ENCODE measurements at regions not wholly inside any gene's neighbourhood (a gene's known extent, or its start where the extent isn't known, plus 50 kb on each side); places are given as distances from the start of the nearest gene placed in this dataset.

GRCh38 chr18:11271954-11272353 lies 122.6 kb upstream of the PIEZO2 start:
- H3K27me3 ChIP-seq (ENCODE audit: control insufficient read depth in 1 of 2, insufficient read depth in 2 of 2, low read length in 2 of 2) = no peaks in the 10 kb centered on the region
- H3K9me3 ChIP-seq (ENCODE audit: control insufficient read depth in 2 of 2, low read length in 2 of 2) = no peaks in the 10 kb centered on the region
- no peak overlapping the region for H3K27ac ChIP-seq (ENCODE audit: low read length)
- no peaks in the 10 kb centered on the region for H3K4me1 ChIP-seq (ENCODE audit: control insufficient read depth, insufficient read depth, low read length)
- H3K36me3 ChIP-seq (ENCODE audit: control insufficient read depth in 2 of 2, insufficient read depth in 2 of 2, low read length in 2 of 2) = no peaks in the 10 kb centered on the region
- no peak overlapping the region for H3K9ac ChIP-seq (ENCODE audit: low read length in 2 of 2)
- no peak overlapping the region for H3K4me3 ChIP-seq (ENCODE audit: low read length in 2 of 2)

- Histone ChIP-seq H3K4me1 (ENCODE audit: control insufficient read depth, insufficient read depth, low read length) (no peaks in the 10 kb centered on the region), H3K27me3 (ENCODE audit: control insufficient read depth in 1 of 2, insufficient read depth in 2 of 2, low read length in 2 of 2) (no peaks in the 10 kb centered on the region), H3K36me3 (ENCODE audit: control insufficient read depth in 2 of 2, insufficient read depth in 2 of 2, low read length in 2 of 2) (no peaks in the 10 kb centered on the region), H3K4me3 (ENCODE audit: low read length in 2 of 2) (peak overlapping the region in 1 of 2 donors; percentile 9), H3K9ac (ENCODE audit: low read length in 2 of 2) (no peak overlapping the region), H3K9me3 (ENCODE audit: control insufficient read depth in 2 of 2, low read length in 2 of 2) (no peaks in the 10 kb centered on the region), H3K27ac (ENCODE audit: low read length) (no peak overlapping the region)
Measured at GRCh38 chr18:11269257-11269656, 119.9 kb upstream of the PIEZO2 start.

- Histone ChIP-seq H3K9me3 (ENCODE audit: control insufficient read depth in 2 of 2, low read length in 2 of 2) (peaks cover 0 to 3% of the 10 kb centered on the region in 2 donors), H3K4me3 (ENCODE audit: low read length in 2 of 2) (peak overlapping the region; percentile 9 to 31), H3K9ac (ENCODE audit: low read length in 2 of 2) (no peak overlapping the region), H3K27me3 (ENCODE audit: control insufficient read depth in 1 of 2, insufficient read depth in 2 of 2, low read length in 2 of 2) (no peaks in the 10 kb centered on the region), H3K27ac (ENCODE audit: low read length) (no peak overlapping the region), H3K4me1 (ENCODE audit: control insufficient read depth, insufficient read depth, low read length) (no peaks in the 10 kb centered on the region), H3K36me3 (ENCODE audit: control insufficient read depth in 2 of 2, insufficient read depth in 2 of 2, low read length in 2 of 2) (no peaks in the 10 kb centered on the region)
Measured at GRCh38 chr18:11268741-11269233, 119.4 kb upstream of the PIEZO2 start.

- peaks cover 0 to 4% of the 10 kb centered on the region in 2 donors for H3K9me3 ChIP-seq (ENCODE audit: control insufficient read depth in 2 of 2, low read length in 2 of 2)
- no peak overlapping the region for H3K9ac ChIP-seq (ENCODE audit: low read length in 2 of 2)
- H3K4me1 ChIP-seq (ENCODE audit: control insufficient read depth, insufficient read depth, low read length) = no peaks in the 10 kb centered on the region
- H3K36me3 ChIP-seq (ENCODE audit: control insufficient read depth in 2 of 2, insufficient read depth in 2 of 2, low read length in 2 of 2) = no peaks in the 10 kb centered on the region
- H3K27ac ChIP-seq (ENCODE audit: low read length) = no peak overlapping the region
- no peak overlapping the region for H3K4me3 ChIP-seq (ENCODE audit: low read length in 2 of 2)
- H3K27me3 ChIP-seq (ENCODE audit: control insufficient read depth in 1 of 2, insufficient read depth in 2 of 2, low read length in 2 of 2) = no peaks in the 10 kb centered on the region
Measured at GRCh38 chr18:11268153-11268552, 118.8 kb upstream of the PIEZO2 start.

- Histone ChIP-seq H3K27ac (ENCODE audit: low read length) (no peak overlapping the region), H3K36me3 (ENCODE audit: control insufficient read depth in 2 of 2, insufficient read depth in 2 of 2, low read length in 2 of 2) (no peaks in the 10 kb centered on the region), H3K27me3 (ENCODE audit: control insufficient read depth in 1 of 2, insufficient read depth in 2 of 2, low read length in 2 of 2) (no peaks in the 10 kb centered on the region), H3K4me1 (ENCODE audit: control insufficient read depth, insufficient read depth, low read length) (no peaks in the 10 kb centered on the region), H3K4me3 (ENCODE audit: low read length in 2 of 2) (no peak overlapping the region), H3K9ac (ENCODE audit: low read length in 2 of 2) (no peak overlapping the region), H3K9me3 (ENCODE audit: control insufficient read depth in 2 of 2, low read length in 2 of 2) (peaks cover 0 to 4% of the 10 kb centered on the region in 2 donors)
Measured at GRCh38 chr18:11266781-11267480, 117.6 kb upstream of the PIEZO2 start.

- no peak overlapping the region for H3K4me3 ChIP-seq (ENCODE audit: low read length in 2 of 2)
- H3K36me3 ChIP-seq (ENCODE audit: control insufficient read depth in 2 of 2, insufficient read depth in 2 of 2, low read length in 2 of 2) = no peaks in the 10 kb centered on the region
- H3K27me3 ChIP-seq (ENCODE audit: control insufficient read depth in 1 of 2, insufficient read depth in 2 of 2, low read length in 2 of 2) = no peaks in the 10 kb centered on the region
- H3K9ac ChIP-seq (ENCODE audit: low read length in 2 of 2) = no peak overlapping the region
- H3K27ac ChIP-seq (ENCODE audit: low read length) = no peak overlapping the region
- H3K9me3 ChIP-seq (ENCODE audit: control insufficient read depth in 2 of 2, low read length in 2 of 2) = peaks cover 0 to 4% of the 10 kb centered on the region in 2 donors
- no peaks in the 10 kb centered on the region for H3K4me1 ChIP-seq (ENCODE audit: control insufficient read depth, insufficient read depth, low read length)
Measured at GRCh38 chr18:11261486-11261885, 112.1 kb upstream of the PIEZO2 start.

GRCh38 chr18:11260961-11261461 lies 111.6 kb upstream of the PIEZO2 start:
- Histone ChIP-seq H3K36me3 (ENCODE audit: control insufficient read depth in 2 of 2, insufficient read depth in 2 of 2, low read length in 2 of 2) (no peaks in the 10 kb centered on the region), H3K4me1 (ENCODE audit: control insufficient read depth, insufficient read depth, low read length) (no peaks in the 10 kb centered on the region), H3K27me3 (ENCODE audit: control insufficient read depth in 1 of 2, insufficient read depth in 2 of 2, low read length in 2 of 2) (no peaks in the 10 kb centered on the region), H3K9me3 (ENCODE audit: control insufficient read depth in 2 of 2, low read length in 2 of 2) (peaks cover 0 to 4% of the 10 kb centered on the region in 2 donors), H3K4me3 (ENCODE audit: low read length in 2 of 2) (no peak overlapping the region), H3K9ac (ENCODE audit: low read length in 2 of 2) (no peak overlapping the region), H3K27ac (ENCODE audit: low read length) (no peak overlapping the region)

GRCh38 chr18:11259469-11260150 lies 110.2 kb upstream of the PIEZO2 start:
- H3K9me3 ChIP-seq (ENCODE audit: control insufficient read depth in 2 of 2, low read length in 2 of 2) = peaks cover 0 to 4% of the 10 kb centered on the region in 2 donors
- H3K27ac ChIP-seq (ENCODE audit: low read length) = no peak overlapping the region
- no peak overlapping the region for H3K9ac ChIP-seq (ENCODE audit: low read length in 2 of 2)
- no peaks in the 10 kb centered on the region for H3K36me3 ChIP-seq (ENCODE audit: control insufficient read depth in 2 of 2, insufficient read depth in 2 of 2, low read length in 2 of 2)
- H3K4me3 ChIP-seq (ENCODE audit: low read length in 2 of 2) = no peak overlapping the region
- H3K27me3 ChIP-seq (ENCODE audit: control insufficient read depth in 1 of 2, insufficient read depth in 2 of 2, low read length in 2 of 2) = no peaks in the 10 kb centered on the region
- H3K4me1 ChIP-seq (ENCODE audit: control insufficient read depth, insufficient read depth, low read length) = no peaks in the 10 kb centered on the region

GRCh38 chr18:11258039-11258610 lies 108.8 kb upstream of the PIEZO2 start:
- no peak overlapping the region for H3K27ac ChIP-seq (ENCODE audit: low read length)
- H3K36me3 ChIP-seq (ENCODE audit: control insufficient read depth in 2 of 2, insufficient read depth in 2 of 2, low read length in 2 of 2) = no peaks in the 10 kb centered on the region
- H3K27me3 ChIP-seq (ENCODE audit: control insufficient read depth in 1 of 2, insufficient read depth in 2 of 2, low read length in 2 of 2) = no peaks in the 10 kb centered on the region
- H3K9ac ChIP-seq (ENCODE audit: low read length in 2 of 2) = no peak overlapping the region
- no peaks in the 10 kb centered on the region for H3K4me1 ChIP-seq (ENCODE audit: control insufficient read depth, insufficient read depth, low read length)
- H3K9me3 ChIP-seq (ENCODE audit: control insufficient read depth in 2 of 2, low read length in 2 of 2) = no peaks in the 10 kb centered on the region
- H3K4me3 ChIP-seq (ENCODE audit: low read length in 2 of 2) = no peak overlapping the region

GRCh38 chr18:11256251-11256650 lies 106.9 kb upstream of the PIEZO2 start:
- Histone ChIP-seq H3K36me3 (ENCODE audit: control insufficient read depth in 2 of 2, insufficient read depth in 2 of 2, low read length in 2 of 2) (no peaks in the 10 kb centered on the region), H3K27ac (ENCODE audit: low read length) (no peak overlapping the region), H3K9ac (ENCODE audit: low read length in 2 of 2) (no peak overlapping the region), H3K4me1 (ENCODE audit: control insufficient read depth, insufficient read depth, low read length) (no peaks in the 10 kb centered on the region), H3K4me3 (ENCODE audit: low read length in 2 of 2) (no peak overlapping the region), H3K27me3 (ENCODE audit: control insufficient read depth in 1 of 2, insufficient read depth in 2 of 2, low read length in 2 of 2) (no peaks in the 10 kb centered on the region), H3K9me3 (ENCODE audit: control insufficient read depth in 2 of 2, low read length in 2 of 2) (no peaks in the 10 kb centered on the region)

Measured in stomach smooth muscle (tissue), 2 donors.